ENCODE measurements at regions not wholly inside any gene's neighbourhood (a gene's known extent, or its start where the extent isn't known, plus 50 kb on each side); places are given as distances from the start of the nearest gene placed in this dataset.

GRCh38 chr3:59467476-59467875, 417.7 kb upstream of the CFAP20DC start:
- no peaks in the 10 kb centered on the region for H3K27me3 ChIP-seq (ENCODE audit: insufficient read depth, insufficient read length)
- TF ChIP-seq YY1 (IDR thresholded peaks at IDR 0.05; ENCODE audit: insufficient read depth, insufficient read length): no peak
- no peak for TF ChIP-seq ZNF274 (IDR thresholded peaks at IDR 0.05; ENCODE audit: low read depth, low read length)
- TF ChIP-seq SUZ12 (IDR thresholded peaks at IDR 0.05; ENCODE audit: extremely low read depth, insufficient read depth, insufficient read length): no peak
- no peak for DNase-seq (ENCODE audit: low read depth, low spot score)

GRCh38 chr3:59464187-59464586, 414.4 kb upstream of the CFAP20DC start:
- H3K9me3 ChIP-seq (ENCODE audit: insufficient read depth, low read length): no peaks in the 10 kb centered on the region
- no peaks in the 10 kb centered on the region for H3K4me1 ChIP-seq (ENCODE audit: insufficient read depth, insufficient read length)
- no peaks in the 10 kb centered on the region for H3K27me3 ChIP-seq (ENCODE audit: insufficient read depth, insufficient read length)
- H3K9ac ChIP-seq (ENCODE audit: insufficient read length, low read depth): no peak overlapping the region
- DNase-seq (ENCODE audit: low read depth, low spot score): no peak
- no peak for TF ChIP-seq ZNF274 (IDR thresholded peaks at IDR 0.05; ENCODE audit: low read depth, low read length)
- TF ChIP-seq SUZ12 (IDR thresholded peaks at IDR 0.05; ENCODE audit: extremely low read depth, insufficient read depth, insufficient read length): no peak
- no peak for TF ChIP-seq YY1 (IDR thresholded peaks at IDR 0.05; ENCODE audit: insufficient read depth, insufficient read length)
- H3K4me3 ChIP-seq (ENCODE audit: insufficient read length, low read depth): no peak overlapping the region
- no peaks in the 10 kb centered on the region for H3K36me3 ChIP-seq (ENCODE audit: insufficient read depth, insufficient read length, low read length)

More at GRCh38 chr3:59467476-59467875, 417.7 kb upstream of the CFAP20DC start:
- Histone ChIP-seq H3K9ac (ENCODE audit: insufficient read length, low read depth) (no peak overlapping the region), H3K4me1 (ENCODE audit: insufficient read depth, insufficient read length) (no peaks in the 10 kb centered on the region), H3K4me3 (ENCODE audit: insufficient read length, low read depth) (no peak overlapping the region), H3K9me3 (ENCODE audit: insufficient read depth, low read length) (peaks cover 6% of the 10 kb centered on the region; the same call in 1 of the 2 replicates), H3K36me3 (ENCODE audit: insufficient read depth, insufficient read length, low read length) (no peaks in the 10 kb centered on the region)

GRCh38 chr3:59463253-59463652, 413.4 kb upstream of the CFAP20DC start:
- TF ChIP-seq ZNF274 (IDR thresholded peaks at IDR 0.05; ENCODE audit: low read depth, low read length): no peak
- no peak for TF ChIP-seq SUZ12 (IDR thresholded peaks at IDR 0.05; ENCODE audit: extremely low read depth, insufficient read depth, insufficient read length)
- no peak for TF ChIP-seq YY1 (IDR thresholded peaks at IDR 0.05; ENCODE audit: insufficient read depth, insufficient read length)
- Histone ChIP-seq H3K36me3 (ENCODE audit: insufficient read depth, insufficient read length, low read length) (no peaks in the 10 kb centered on the region), H3K27me3 (ENCODE audit: insufficient read depth, insufficient read length) (no peaks in the 10 kb centered on the region), H3K4me3 (ENCODE audit: insufficient read length, low read depth) (no peak overlapping the region), H3K9ac (ENCODE audit: insufficient read length, low read depth) (no peak overlapping the region), H3K9me3 (ENCODE audit: insufficient read depth, low read length) (no peaks in the 10 kb centered on the region), H3K4me1 (ENCODE audit: insufficient read depth, insufficient read length) (no peaks in the 10 kb centered on the region)
- DNase-seq (ENCODE audit: low read depth, low spot score): no peak

GRCh38 chr3:59460068-59460467, 410.2 kb upstream of the CFAP20DC start:
- H3K9me3 ChIP-seq (ENCODE audit: insufficient read depth, low read length): no peaks in the 10 kb centered on the region
- H3K4me3 ChIP-seq (ENCODE audit: insufficient read length, low read depth): no peak overlapping the region
- TF ChIP-seq SUZ12 (IDR thresholded peaks at IDR 0.05; ENCODE audit: extremely low read depth, insufficient read depth, insufficient read length) (no peak), YY1 (IDR thresholded peaks at IDR 0.05; ENCODE audit: insufficient read depth, insufficient read length) (no peak), ZNF274 (IDR thresholded peaks at IDR 0.05; ENCODE audit: low read depth, low read length) (no peak)
- H3K27me3 ChIP-seq (ENCODE audit: insufficient read depth, insufficient read length): no peaks in the 10 kb centered on the region
- H3K36me3 ChIP-seq (ENCODE audit: insufficient read depth, insufficient read length, low read length): no peaks in the 10 kb centered on the region
- H3K9ac ChIP-seq (ENCODE audit: insufficient read length, low read depth): no peak overlapping the region
- H3K4me1 ChIP-seq (ENCODE audit: insufficient read depth, insufficient read length): no peaks in the 10 kb centered on the region
- no peak for DNase-seq (ENCODE audit: low read depth, low spot score)

- Histone ChIP-seq H3K27me3 (ENCODE audit: insufficient read depth, insufficient read length) (no peaks in the 10 kb centered on the region), H3K4me1 (ENCODE audit: insufficient read depth, insufficient read length) (no peaks in the 10 kb centered on the region), H3K9me3 (ENCODE audit: insufficient read depth, low read length) (no peaks in the 10 kb centered on the region), H3K4me3 (ENCODE audit: insufficient read length, low read depth) (no peak overlapping the region), H3K9ac (ENCODE audit: insufficient read length, low read depth) (no peak overlapping the region), H3K36me3 (ENCODE audit: insufficient read depth, insufficient read length, low read length) (no peaks in the 10 kb centered on the region)
- TF ChIP-seq YY1 (IDR thresholded peaks at IDR 0.05; ENCODE audit: insufficient read depth, insufficient read length): no peak
- DNase-seq (ENCODE audit: low read depth, low spot score): no peak
These were observed 407.1 kb upstream of the CFAP20DC start for GRCh38 chr3:59456852-59457485.

- no peak for TF ChIP-seq YY1 (IDR thresholded peaks at IDR 0.05; ENCODE audit: insufficient read depth, insufficient read length)
- TF ChIP-seq SUZ12 (IDR thresholded peaks at IDR 0.05; ENCODE audit: extremely low read depth, insufficient read depth, insufficient read length): no peak
- no peak for TF ChIP-seq ZNF274 (IDR thresholded peaks at IDR 0.05; ENCODE audit: low read depth, low read length)
- Histone ChIP-seq H3K27me3 (ENCODE audit: insufficient read depth, insufficient read length) (no peaks in the 10 kb centered on the region), H3K9me3 (ENCODE audit: insufficient read depth, low read length) (no peaks in the 10 kb centered on the region), H3K4me1 (ENCODE audit: insufficient read depth, insufficient read length) (no peaks in the 10 kb centered on the region), H3K36me3 (ENCODE audit: insufficient read depth, insufficient read length, low read length) (no peaks in the 10 kb centered on the region), H3K9ac (ENCODE audit: insufficient read length, low read depth) (no peak overlapping the region), H3K4me3 (ENCODE audit: insufficient read length, low read depth) (no peak overlapping the region)
- no peak for DNase-seq (ENCODE audit: low read depth, low spot score)
These were observed 402.2 kb upstream of the CFAP20DC start for GRCh38 chr3:59451800-59452746.
